ENCODE measurements at regions not wholly inside any gene's neighbourhood (a gene's known extent, or its start where the extent isn't known, plus 50 kb on each side); places are given as distances from the start of the nearest gene placed in this dataset.

GRCh38 chr2:65786007-65786717, 353.8 kb upstream of the SPRED2 start:
- no peak for FAIRE-seq

GRCh38 chr2:65782996-65783650, 350.7 kb upstream of the SPRED2 start:
- Histone ChIP-seq H3K79me2 (ENCODE audit: insufficient read depth, low read length) (no peaks in the 10 kb centered on the region), H3K27ac (ENCODE audit: low read depth, low read length) (no peak overlapping the region), H3K9me3 (ENCODE audit: insufficient read depth, low read depth, low read length) (no peaks in the 10 kb centered on the region), H4K20me1 (ENCODE audit: insufficient read depth, low read length) (no peaks in the 10 kb centered on the region), H3K4me1 (ENCODE audit: insufficient read depth, low read length) (no peaks in the 10 kb centered on the region), H3K4me3 (ENCODE audit: insufficient read depth, low read depth, low read length) (no peak overlapping the region), H3K27me3 (ENCODE audit: insufficient read depth, low read length) (no peaks in the 10 kb centered on the region), H3K36me3 (ENCODE audit: insufficient read depth, low read length) (no peaks in the 10 kb centered on the region), H3K4me2 (ENCODE audit: low read length) (no peak overlapping the region), H3K9ac (ENCODE audit: low read length) (no peak overlapping the region), H2AFZ (ENCODE audit: low read depth, low read length) (no peak overlapping the region)
- TF ChIP-seq CTCF (IDR thresholded peaks at IDR 0.05; ENCODE audit: insufficient read depth, low read depth, low read length) (no peak), EZH2 (IDR thresholded peaks at IDR 0.05; ENCODE audit: insufficient read depth, low read length) (no peak)
- Mint-ChIP-seq H3K27ac (ENCODE audit: unreplicated experiment) (no peak overlapping the region), H3K4me1 (ENCODE audit: low read depth, unreplicated experiment) (no peaks in the 10 kb centered on the region), H3K4me3 (ENCODE audit: unreplicated experiment) (no peak overlapping the region), H3K36me3 (ENCODE audit: low read depth, unreplicated experiment) (no peaks in the 10 kb centered on the region), H3K27me3 (ENCODE audit: low read depth, unreplicated experiment) (peaks cover 5% of the 10 kb centered on the region), H3K9me3 (ENCODE audit: unreplicated experiment) (no peaks in the 10 kb centered on the region)
- FAIRE-seq (no peak), DNase-seq (ENCODE audit: low read depth) (no peak)

More at GRCh38 chr2:65786007-65786717, 353.8 kb upstream of the SPRED2 start:
- Mint-ChIP-seq H3K4me1 (ENCODE audit: low read depth, unreplicated experiment) (no peaks in the 10 kb centered on the region), H3K36me3 (ENCODE audit: low read depth, unreplicated experiment) (no peaks in the 10 kb centered on the region), H3K4me3 (ENCODE audit: unreplicated experiment) (no peak overlapping the region), H3K27me3 (ENCODE audit: low read depth, unreplicated experiment) (peaks cover 5% of the 10 kb centered on the region), H3K27ac (ENCODE audit: unreplicated experiment) (no peak overlapping the region), H3K9me3 (ENCODE audit: unreplicated experiment) (no peaks in the 10 kb centered on the region)
- no peaks in the 10 kb centered on the region for H4K20me1 ChIP-seq (ENCODE audit: insufficient read depth, low read length)
- H3K79me2 ChIP-seq (ENCODE audit: insufficient read depth, low read length), result no peaks in the 10 kb centered on the region
- no peaks in the 10 kb centered on the region for H3K4me1 ChIP-seq (ENCODE audit: insufficient read depth, low read length)
- no peaks in the 10 kb centered on the region for H3K36me3 ChIP-seq (ENCODE audit: insufficient read depth, low read length)
- H3K9me3 ChIP-seq (ENCODE audit: insufficient read depth, low read depth, low read length), result no peaks in the 10 kb centered on the region
- H3K27me3 ChIP-seq (ENCODE audit: insufficient read depth, low read length), result no peaks in the 10 kb centered on the region
- no peak overlapping the region for H2AFZ ChIP-seq (ENCODE audit: low read depth, low read length)
- H3K27ac ChIP-seq (ENCODE audit: low read depth, low read length), result no peak overlapping the region
- TF ChIP-seq EZH2 (IDR thresholded peaks at IDR 0.05; ENCODE audit: insufficient read depth, low read length) (no peak), CTCF (IDR thresholded peaks at IDR 0.05; ENCODE audit: insufficient read depth, low read depth, low read length) (no peak)
- H3K4me3 ChIP-seq (ENCODE audit: insufficient read depth, low read depth, low read length), result no peak overlapping the region
- no peak overlapping the region for H3K9ac ChIP-seq (ENCODE audit: low read length)
- H3K4me2 ChIP-seq (ENCODE audit: low read length), result no peak overlapping the region
- no peak for DNase-seq (ENCODE audit: low read depth)

- Histone ChIP-seq H3K27me3 (ENCODE audit: insufficient read depth, low read length) (no peaks in the 10 kb centered on the region), H2AFZ (ENCODE audit: low read depth, low read length) (no peak overlapping the region), H3K4me2 (ENCODE audit: low read length) (no peak overlapping the region), H3K79me2 (ENCODE audit: insufficient read depth, low read length) (no peaks in the 10 kb centered on the region), H4K20me1 (ENCODE audit: insufficient read depth, low read length) (no peaks in the 10 kb centered on the region), H3K9ac (ENCODE audit: low read length) (no peak overlapping the region), H3K27ac (ENCODE audit: low read depth, low read length) (no peak overlapping the region), H3K4me3 (ENCODE audit: insufficient read depth, low read depth, low read length) (no peak overlapping the region), H3K9me3 (ENCODE audit: insufficient read depth, low read depth, low read length) (no peaks in the 10 kb centered on the region), H3K4me1 (ENCODE audit: insufficient read depth, low read length) (no peaks in the 10 kb centered on the region), H3K36me3 (ENCODE audit: insufficient read depth, low read length) (no peaks in the 10 kb centered on the region)
- no peaks in the 10 kb centered on the region for H3K36me3 Mint-ChIP-seq (ENCODE audit: low read depth, unreplicated experiment)
- H3K27me3 Mint-ChIP-seq (ENCODE audit: low read depth, unreplicated experiment), result peaks cover 2% of the 10 kb centered on the region
- no peaks in the 10 kb centered on the region for H3K9me3 Mint-ChIP-seq (ENCODE audit: unreplicated experiment)
- no peak for FAIRE-seq
- TF ChIP-seq CTCF (IDR thresholded peaks at IDR 0.05; ENCODE audit: insufficient read depth, low read depth, low read length), result no peak
- TF ChIP-seq EZH2 (IDR thresholded peaks at IDR 0.05; ENCODE audit: insufficient read depth, low read length), result no peak
- H3K4me1 Mint-ChIP-seq (ENCODE audit: low read depth, unreplicated experiment), result no peaks in the 10 kb centered on the region
- no peak overlapping the region for H3K4me3 Mint-ChIP-seq (ENCODE audit: unreplicated experiment)
- no peak for DNase-seq (ENCODE audit: low read depth)
- H3K27ac Mint-ChIP-seq (ENCODE audit: unreplicated experiment), result no peak overlapping the region
These were observed 349.8 kb upstream of the SPRED2 start for GRCh38 chr2:65782186-65782585.
